ENCODE measurements at regions not wholly inside any gene's neighbourhood (a gene's known extent, or its start where the extent isn't known, plus 50 kb on each side); places are given as distances from the start of the nearest gene placed in this dataset.

- no peak for DNase-seq (ENCODE audit: low spot score)
Observed at GRCh38 chr1:14340002-14340785, 258.3 kb upstream of the KAZN start.

- DNase-seq (ENCODE audit: low spot score): peak; percentile 55
Observed at GRCh38 chr1:14341147-14341546, 257.3 kb upstream of the KAZN start.

GRCh38 chr1:14345946-14346550 lies 252.4 kb upstream of the KAZN start:
- no peak for DNase-seq (ENCODE audit: low spot score)

- DNase-seq (ENCODE audit: low spot score): no peak
Observed at GRCh38 chr1:14347186-14347585, 251.3 kb upstream of the KAZN start.

GRCh38 chr1:14347776-14348175 lies 250.7 kb upstream of the KAZN start:
- no peak for DNase-seq (ENCODE audit: low spot score)

- no peak for DNase-seq (ENCODE audit: low spot score)
Observed at GRCh38 chr1:14350197-14350596, 248.3 kb upstream of the KAZN start.

GRCh38 chr1:14352897-14353296 lies 245.6 kb upstream of the KAZN start:
- DNase-seq (ENCODE audit: low spot score): no peak

GRCh38 chr1:14361005-14361404 lies 237.5 kb upstream of the KAZN start:
- DNase-seq (ENCODE audit: low spot score): peak; percentile 13

GRCh38 chr1:14362331-14362730 lies 236.2 kb upstream of the KAZN start:
- no peak for DNase-seq (ENCODE audit: low spot score)

- DNase-seq (ENCODE audit: low spot score): no peak
Observed at GRCh38 chr1:14363036-14363590, 235.4 kb upstream of the KAZN start.

- no peak for DNase-seq (ENCODE audit: low spot score)
Observed at GRCh38 chr1:14363707-14364413, 234.6 kb upstream of the KAZN start.

GRCh38 chr1:14365301-14365988 lies 233.0 kb upstream of the KAZN start:
- no peak for DNase-seq (ENCODE audit: low spot score)

GRCh38 chr1:14366091-14367018 lies 232.1 kb upstream of the KAZN start:
- DNase-seq (ENCODE audit: low spot score): peak; percentile 35

GRCh38 chr1:14367451-14367850 lies 231.0 kb upstream of the KAZN start:
- DNase-seq (ENCODE audit: low spot score): no peak

- DNase-seq (ENCODE audit: low spot score): no peak
Observed at GRCh38 chr1:14369526-14370213, 228.8 kb upstream of the KAZN start.

GRCh38 chr1:14371771-14372497 lies 226.6 kb upstream of the KAZN start:
- no peak for DNase-seq (ENCODE audit: low spot score)

GRCh38 chr1:14372526-14372925 lies 226.0 kb upstream of the KAZN start:
- DNase-seq (ENCODE audit: low spot score): no peak

- no peak for DNase-seq (ENCODE audit: low spot score)
Observed at GRCh38 chr1:14373081-14373758, 225.3 kb upstream of the KAZN start.

- DNase-seq (ENCODE audit: low spot score): no peak
Observed at GRCh38 chr1:14375226-14375625, 223.3 kb upstream of the KAZN start.
